ENCODE measurements at regions not wholly inside any gene's neighbourhood (a gene's known extent, or its start where the extent isn't known, plus 50 kb on each side); places are given as distances from the start of the nearest gene placed in this dataset.
A peak's percentile ranks its signal among the peaks of the same experiment; 100 is the strongest.

GRCh38 chr2:163802284-163802683 lies 66.5 kb upstream of the FIGN start:
- intact Hi-C loops (cut with DNase I; ENCODE audit: low total_unique reads), result no loop called here
- Histone ChIP-seq H3K4me3 (no peak overlapping the region), H3K27ac (no peak overlapping the region), H3K4me1 (no peaks in the 10 kb centered on the region), H3K36me3 (no peaks in the 10 kb centered on the region), H3K9me3 (no peaks in the 10 kb centered on the region), H3K27me3 (no peaks in the 10 kb centered on the region)
- DNase-seq (ENCODE audit: low spot score in 2 of 2), result no peak
- TF ChIP-seq, protein P1, sequence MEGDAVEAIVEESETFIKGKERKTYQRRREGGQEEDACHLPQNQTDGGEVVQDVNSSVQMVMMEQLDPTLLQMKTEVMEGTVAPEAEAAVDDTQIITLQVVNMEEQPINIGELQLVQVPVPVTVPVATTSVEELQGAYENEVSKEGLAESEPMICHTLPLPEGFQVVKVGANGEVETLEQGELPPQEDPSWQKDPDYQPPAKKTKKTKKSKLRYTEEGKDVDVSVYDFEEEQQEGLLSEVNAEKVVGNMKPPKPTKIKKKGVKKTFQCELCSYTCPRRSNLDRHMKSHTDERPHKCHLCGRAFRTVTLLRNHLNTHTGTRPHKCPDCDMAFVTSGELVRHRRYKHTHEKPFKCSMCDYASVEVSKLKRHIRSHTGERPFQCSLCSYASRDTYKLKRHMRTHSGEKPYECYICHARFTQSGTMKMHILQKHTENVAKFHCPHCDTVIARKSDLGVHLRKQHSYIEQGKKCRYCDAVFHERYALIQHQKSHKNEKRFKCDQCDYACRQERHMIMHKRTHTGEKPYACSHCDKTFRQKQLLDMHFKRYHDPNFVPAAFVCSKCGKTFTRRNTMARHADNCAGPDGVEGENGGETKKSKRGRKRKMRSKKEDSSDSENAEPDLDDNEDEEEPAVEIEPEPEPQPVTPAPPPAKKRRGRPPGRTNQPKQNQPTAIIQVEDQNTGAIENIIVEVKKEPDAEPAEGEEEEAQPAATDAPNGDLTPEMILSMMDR (IDR thresholded peaks at IDR 0.05), result no peak
- no peak for TF ChIP-seq POLR2AphosphoS5 (IDR thresholded peaks at IDR 0.05)
- TF ChIP-seq POLR2A (IDR thresholded peaks at IDR 0.05), result no peak

GRCh38 chr2:163801486-163801885 lies 65.7 kb upstream of the FIGN start:
- intact Hi-C loops (cut with DNase I; ENCODE audit: low total_unique reads), result no loop called here
- DNase-seq (ENCODE audit: low spot score in 2 of 2), result no peak
- TF ChIP-seq, protein P1 (IDR thresholded peaks at IDR 0.05), result no peak
- TF ChIP-seq POLR2A (IDR thresholded peaks at IDR 0.05) (no peak), POLR2AphosphoS5 (IDR thresholded peaks at IDR 0.05) (no peak)
- Histone ChIP-seq H3K27me3 (no peaks in the 10 kb centered on the region), H3K4me3 (no peak overlapping the region), H3K36me3 (no peaks in the 10 kb centered on the region), H3K9me3 (no peaks in the 10 kb centered on the region), H3K4me1 (no peaks in the 10 kb centered on the region), H3K27ac (no peak overlapping the region)

- H3K9me3 ChIP-seq, result no peaks in the 10 kb centered on the region
- no peak for DNase-seq (ENCODE audit: low spot score in 2 of 2)
- intact Hi-C loops (cut with DNase I; ENCODE audit: low total_unique reads), result no loop called here
- no peaks in the 10 kb centered on the region for H3K36me3 ChIP-seq
- TF ChIP-seq POLR2A (IDR thresholded peaks at IDR 0.05) (no peak), POLR2AphosphoS5 (IDR thresholded peaks at IDR 0.05) (no peak)
- TF ChIP-seq, protein P1 (IDR thresholded peaks at IDR 0.05), result no peak
- no peaks in the 10 kb centered on the region for H3K27me3 ChIP-seq
- no peaks in the 10 kb centered on the region for H3K4me1 ChIP-seq
- H3K4me3 ChIP-seq, result no peak overlapping the region
- H3K27ac ChIP-seq, result no peak overlapping the region
These were observed 65.2 kb upstream of the FIGN start for GRCh38 chr2:163800951-163801381.

- no peak for DNase-seq (ENCODE audit: low spot score in 2 of 2)
- no peak overlapping the region for H3K4me3 ChIP-seq
- no peaks in the 10 kb centered on the region for H3K4me1 ChIP-seq
- no peaks in the 10 kb centered on the region for H3K27me3 ChIP-seq
- no peaks in the 10 kb centered on the region for H3K9me3 ChIP-seq
- TF ChIP-seq POLR2A (IDR thresholded peaks at IDR 0.05), result no peak
- no peak for TF ChIP-seq POLR2AphosphoS5 (IDR thresholded peaks at IDR 0.05)
- TF ChIP-seq, protein P1 (IDR thresholded peaks at IDR 0.05), result no peak
- intact Hi-C loops (cut with DNase I; ENCODE audit: low total_unique reads), result no loop called here
- no peak overlapping the region for H3K27ac ChIP-seq
- H3K36me3 ChIP-seq, result no peaks in the 10 kb centered on the region
These were observed 64.0 kb upstream of the FIGN start for GRCh38 chr2:163799807-163800206.

GRCh38 chr2:163794635-163795034 lies 58.8 kb upstream of the FIGN start:
- Histone ChIP-seq H3K27me3 (no peaks in the 10 kb centered on the region), H3K4me1 (no peaks in the 10 kb centered on the region), H3K4me3 (no peak overlapping the region), H3K9me3 (no peaks in the 10 kb centered on the region), H3K36me3 (no peaks in the 10 kb centered on the region), H3K27ac (no peak overlapping the region)
- DNase-seq (ENCODE audit: low spot score in 2 of 2), result peak in 1 of 2 donors; percentile 21
- TF ChIP-seq, protein P1 (IDR thresholded peaks at IDR 0.05), result no peak
- TF ChIP-seq POLR2A (IDR thresholded peaks at IDR 0.05) (no peak), POLR2AphosphoS5 (IDR thresholded peaks at IDR 0.05) (no peak)
- intact Hi-C loops (cut with DNase I; ENCODE audit: low total_unique reads), result no loop called here
